Sigmoid colon (tissue), 6 donors: ENCODE measurements at regions not wholly inside any gene's neighbourhood (a gene's known extent, or its start where the extent isn't known, plus 50 kb on each side); places are given as distances from the start of the nearest gene placed in this dataset.

Experiments used
- DNase-seq: peaks from one replicate; pipeline ENCODE4 v3.0.0-alpha.2; 2019
- H3K27ac ChIP-seq, 4 donors: fragments of 200-600 bp; sonication (generic); one replicate each; pipeline ENCODE4 v1.5.1; 2016 to 2019; ENCODE audit warnings: mild to moderate bottlenecking in 1 of 4
- H3K27me3 ChIP-seq, 3 donors: fragments of 200-600 bp; sonication (generic); one replicate each; pipeline ENCODE4 v1.5.1; 2019; ENCODE audit warnings: mild to moderate bottlenecking in 1 of 3
- H3K36me3 ChIP-seq, 4 donors: fragments of 200-600 bp; sonication (generic); one replicate each; pipeline ENCODE4 v1.5.1; 2016 to 2019
- H3K4me1 ChIP-seq, 4 donors: fragments of 200-600 bp; sonication (generic); one replicate each; pipeline ENCODE4 v1.5.1; 2017 to 2019
- H3K4me3 ChIP-seq, 4 donors: fragments of 200-600 bp; sonication (generic); one replicate each; pipeline ENCODE4 v1.5.1; 2017 to 2019; ENCODE audit warnings: mild to moderate bottlenecking in 2 of 4, moderate library complexity in 1 of 4
- H3K9me3 ChIP-seq, 4 donors: fragments of 200-600 bp in 3 of 4; sonication (generic) in 3 of 4; one replicate each; pipeline versions ENCODE4 v1.5.1 to v1.6.1; 2013 to 2019
- CTCF ChIP-seq, 4 experiments: fragments of 450-650 bp in 3 of 4; fragments of 200-600 bp in 1 of 4; IDR thresholded peaks; one replicate each; pipeline ENCODE4 v1.5.1; 2016 to 2019; ENCODE audit warnings: antibody characterized with exemption in 4 of 4, mild to moderate bottlenecking in 3 of 4, moderate library complexity in 2 of 4
- EP300 ChIP-seq, 4 donors: sonication (generic); formaldehyde crosslinking; IDR thresholded peaks; one replicate each; pipeline ENCODE4 v1.6.1; 2017; ENCODE audit warnings: antibody characterized with exemption in 4 of 4
- POLR2A ChIP-seq, 2 donors: fragments of 450-650 bp; IDR thresholded peaks; one replicate each; pipeline ENCODE4 v1.6.1; 2016; ENCODE audit warnings: antibody characterized with exemption in 2 of 2, mild to moderate bottlenecking in 2 of 2, moderate library complexity in 2 of 2
- POLR2AphosphoS5 ChIP-seq, 4 donors: sonication (generic); formaldehyde crosslinking; IDR thresholded peaks; one replicate each; pipeline ENCODE4 v1.6.1; 2017; ENCODE audit warnings: antibody characterized with exemption in 4 of 4
- WGBS, 2 donors: extraction: QIAGEN DNeasy Blood & Tissue Kit; methylation state at CpG; one replicate each; pipeline ENCODE4 v1.1.7; 2013; 5-methylcytosine and 5-hydroxymethylcytosine counted together
- intact Hi-C: fragments of 100-400 bp; cut with DNase I; formaldehyde crosslinking; loops from one replicate; pipeline ENCODE4 v1.15.1; 2023
- donor health status: healthy with polysubstance abuse.
- donor health status: healthy.

GRCh38 chr4:104263100-104263499, 231.6 kb downstream of the CXXC4 start:
- Histone ChIP-seq H3K27ac (no peak overlapping the region), H3K9me3 (no peaks in the 10 kb centered on the region), H3K27me3 (no peaks in the 10 kb centered on the region), H3K36me3 (no peaks in the 10 kb centered on the region), H3K4me1 (no peaks in the 10 kb centered on the region), H3K4me3 (no peak overlapping the region)
- DNase-seq = no peak
- no peak for TF ChIP-seq POLR2AphosphoS5 (IDR thresholded peaks at IDR 0.05)
- TF ChIP-seq EP300 (IDR thresholded peaks at IDR 0.05) = no peak
- no peak for TF ChIP-seq CTCF (IDR thresholded peaks at IDR 0.05)
- TF ChIP-seq POLR2A (IDR thresholded peaks at IDR 0.05) = no peak
- intact Hi-C loops = no loop called here
- WGBS, 2 donors = 56 to 70% methylated on average over 3 of the region's 3 CpGs

DNA sequence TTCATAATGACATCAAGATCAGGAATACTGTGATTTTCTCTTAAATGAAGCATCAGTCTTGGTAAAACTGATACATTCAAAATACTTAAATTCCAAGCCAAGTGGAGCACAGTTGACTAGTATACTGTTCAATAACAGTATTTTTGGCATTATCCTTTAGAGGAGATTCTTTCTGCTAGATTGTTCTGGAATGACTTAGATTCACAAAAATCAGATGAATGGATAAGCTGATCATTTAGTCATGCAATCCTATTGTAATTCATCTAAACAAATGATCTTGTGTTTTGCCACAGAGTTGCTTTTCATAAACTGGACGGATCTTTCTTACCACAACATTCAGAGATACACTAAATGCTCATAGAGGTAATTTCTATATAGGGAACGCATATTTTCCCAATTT, 232.0 kb downstream of the CXXC4 start:
- Histone ChIP-seq H3K4me1 (no peaks in the 10 kb centered on the region), H3K27ac (no peak overlapping the region), H3K36me3 (no peaks in the 10 kb centered on the region), H3K27me3 (no peaks in the 10 kb centered on the region), H3K4me3 (no peak overlapping the region), H3K9me3 (no peaks in the 10 kb centered on the region)
- TF ChIP-seq POLR2AphosphoS5 (IDR thresholded peaks at IDR 0.05) (no peak), EP300 (IDR thresholded peaks at IDR 0.05) (no peak), CTCF (IDR thresholded peaks at IDR 0.05) (no peak), POLR2A (IDR thresholded peaks at IDR 0.05) (no peak)
- intact Hi-C loops = no loop called here
- DNase-seq = no peak
- WGBS, 2 donors = 64 to 83% methylated on average over 2 of the region's 2 CpGs

GRCh38 chr4:104248726-104249125, 246.0 kb downstream of the CXXC4 start:
- WGBS, 2 donors = 87 to 91% methylated on average over 1 of the region's 1 CpG
- no peak overlapping the region for H3K27ac ChIP-seq
- no peaks in the 10 kb centered on the region for H3K27me3 ChIP-seq
- intact Hi-C loops = no loop called here
- no peak overlapping the region for H3K4me3 ChIP-seq
- no peak for DNase-seq
- no peaks in the 10 kb centered on the region for H3K4me1 ChIP-seq
- H3K9me3 ChIP-seq = no peaks in the 10 kb centered on the region
- no peaks in the 10 kb centered on the region for H3K36me3 ChIP-seq
- TF ChIP-seq EP300 (IDR thresholded peaks at IDR 0.05) = no peak
- no peak for TF ChIP-seq CTCF (IDR thresholded peaks at IDR 0.05)
- TF ChIP-seq POLR2AphosphoS5 (IDR thresholded peaks at IDR 0.05) = no peak
- no peak for TF ChIP-seq POLR2A (IDR thresholded peaks at IDR 0.05)

DNA sequence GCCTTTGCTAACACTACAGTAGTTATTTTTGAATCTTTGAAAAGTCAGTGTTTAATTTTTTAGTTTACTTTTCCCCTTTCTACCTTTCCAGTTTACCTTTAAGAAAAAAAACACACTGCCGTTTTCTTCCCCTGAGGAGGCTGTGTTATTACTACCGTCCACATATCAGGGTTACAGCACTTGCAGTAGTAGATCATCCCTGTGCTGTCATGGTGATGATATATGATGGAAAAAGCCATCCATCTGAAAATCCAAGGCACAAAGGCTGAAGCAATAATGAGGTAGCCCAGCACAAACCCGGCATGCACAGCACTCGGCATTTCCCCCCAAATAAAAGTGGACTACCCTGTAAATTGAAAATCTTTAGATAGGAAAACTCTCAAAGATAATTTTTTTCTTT, 258.7 kb downstream of the CXXC4 start:
- H3K4me3 ChIP-seq = no peak overlapping the region
- no peaks in the 10 kb centered on the region for H3K36me3 ChIP-seq
- DNase-seq = no peak
- TF ChIP-seq POLR2AphosphoS5 (IDR thresholded peaks at IDR 0.05) (no peak), CTCF (IDR thresholded peaks at IDR 0.05) (no peak)
- WGBS, 2 donors = 44 to 53% methylated on average over 4 of the region's 4 CpGs
- intact Hi-C loops = no loop called here
- no peaks in the 10 kb centered on the region for H3K27me3 ChIP-seq
- no peaks in the 10 kb centered on the region for H3K9me3 ChIP-seq
- H3K4me1 ChIP-seq = no peaks in the 10 kb centered on the region
- H3K27ac ChIP-seq = no peak overlapping the region

- WGBS, 2 donors = 64 to 75% methylated on average over 1 of the region's 1 CpG
- H3K4me3 ChIP-seq = no peak overlapping the region
Measured at GRCh38 chr4:104217526-104217925, 277.2 kb downstream of the CXXC4 start.

More at GRCh38 chr4:104217526-104217925, 277.2 kb downstream of the CXXC4 start:
- TF ChIP-seq POLR2AphosphoS5 (IDR thresholded peaks at IDR 0.05) (no peak), EP300 (IDR thresholded peaks at IDR 0.05) (no peak), CTCF (IDR thresholded peaks at IDR 0.05) (no peak), POLR2A (IDR thresholded peaks at IDR 0.05) (no peak)
- H3K27ac ChIP-seq = no peak overlapping the region
- no peaks in the 10 kb centered on the region for H3K36me3 ChIP-seq
- intact Hi-C loops = no loop called here
- no peaks in the 10 kb centered on the region for H3K27me3 ChIP-seq
- no peak for DNase-seq
- no peaks in the 10 kb centered on the region for H3K4me1 ChIP-seq
- H3K9me3 ChIP-seq = no peaks in the 10 kb centered on the region
